PC-3 (cell line): ENCODE measurements at regions not wholly inside any gene's neighbourhood (a gene's known extent, or its start where the extent isn't known, plus 50 kb on each side); places are given as distances from the start of the nearest gene placed in this dataset.

Source experiments
- ATAC-seq: fragments of 200-7000 bp; cut with Tn5 transposase; 2 replicates; pipeline ENCODE4 v1.9.1; 2020; ENCODE audit warnings: mild to moderate bottlenecking, moderate library complexity
- BruUV-seq: library from RNA; stranded (reverse); fragments of 400-500 nt; replicated peaks from 2 replicates; lab custom pipeline; 2021; lab: Mats Ljungman, UMichigan
- CTCF ChIA-PET: fragments of 300-600 bp; sonication (Branson Sonifier 250); formaldehyde crosslinking; loops from one replicate; lab custom pipeline; 2022; ENCODE audit warnings: antibody characterized with exemption; lab: Charles Lee
- POLR2A ChIA-PET: fragments of 300-600 bp; sonication (Branson Sonifier 250); formaldehyde crosslinking; loops from one replicate; lab custom pipeline; 2022; ENCODE audit warnings: antibody characterized with exemption; ENCODE audit not compliant: unreplicated experiment; lab: Charles Lee
- DNase-seq: peaks from one replicate; pipeline ENCODE4 v3.0.0-alpha.2; 2015
- H2AFZ ChIP-seq: fragments of 300-600 bp; sonication (generic); 2 replicates; pipeline ENCODE4 v1.6.0; 2016; ENCODE audit warnings: antibody characterized with exemption, low read length
- H3F3A ChIP-seq: fragments of 300-600 bp; sonication (generic); one replicate; pipeline ENCODE4 v1.6.0; 2017; ENCODE audit warnings: antibody characterized with exemption, low read length, control low read depth, mild to moderate bottlenecking; ENCODE audit not compliant: unreplicated experiment
- H3K27ac ChIP-seq: fragments of 300-600 bp; sonication (generic); 2 replicates; pipeline ENCODE4 v1.5.1; 2016; ENCODE audit warnings: mild to moderate bottlenecking, low read length
- H3K27me3 ChIP-seq: fragments of 300-600 bp; sonication (generic); 2 replicates; pipeline ENCODE4 v1.6.1; 2016; ENCODE audit warnings: low read length, mixed read lengths
- H3K36me3 ChIP-seq: fragments of 300-600 bp; sonication (generic); 2 replicates; pipeline ENCODE4 v1.6.1; 2016; ENCODE audit warnings: low read depth, mixed run types, low read length, mixed read lengths
- H3K4me1 ChIP-seq: fragments of 300-600 bp; sonication (generic); 2 replicates; pipeline ENCODE4 v1.5.1; 2016; ENCODE audit warnings: low read length; ENCODE audit not compliant: insufficient read depth
- H3K4me2 ChIP-seq: fragments of 300-600 bp; sonication (generic); 2 replicates; pipeline ENCODE4 v1.6.0; 2016; ENCODE audit warnings: low read length
- H3K4me3 ChIP-seq: fragments of 300-600 bp; sonication (generic); 2 replicates; pipeline ENCODE4 v1.5.1; 2016; ENCODE audit warnings: mild to moderate bottlenecking, low read length, mixed read lengths
- H3K79me2 ChIP-seq: fragments of 300-600 bp; sonication (generic); 2 replicates; pipeline ENCODE4 v1.6.1; 2017; ENCODE audit warnings: low read length, mixed read lengths
- H3K9ac ChIP-seq: fragments of 300-600 bp; sonication (generic); 2 replicates; pipeline ENCODE4 v1.6.0; 2016; ENCODE audit warnings: mild to moderate bottlenecking, low read length
- H3K9me2 ChIP-seq: fragments of 300-600 bp; sonication (generic); replicated peaks from 2 replicates; pipeline ENCODE4 v1.6.1; 2016; ENCODE audit warnings: mixed run types, low read length, mixed read lengths
- H3K9me3 ChIP-seq: fragments of 300-600 bp; sonication (generic); 2 replicates; pipeline ENCODE4 v1.6.1; 2016; ENCODE audit warnings: low read length, mixed read lengths
- H4K20me1 ChIP-seq: fragments of 300-600 bp; sonication (generic); 2 replicates; pipeline ENCODE4 v1.6.1; 2016; ENCODE audit warnings: low read length, mixed read lengths
- CTCF ChIP-seq: fragments of 300-600 bp; sonication (generic); conservative IDR thresholded peaks from 2 replicates; pipeline ENCODE4 v1.5.1; 2017; ENCODE audit warnings: antibody characterized with exemption, low read depth, mild to moderate bottlenecking, low read length
- EZH2 ChIP-seq: fragments of 300-600 bp; sonication (generic); IDR thresholded peaks from one replicate; pipeline ENCODE4 v1.6.1; 2017; ENCODE audit warnings: antibody characterized with exemption, mild to moderate bottlenecking, low read length; ENCODE audit not compliant: unreplicated experiment
- EZH2phosphoT487 ChIP-seq: fragments of 300-600 bp; sonication (generic); IDR thresholded peaks from 2 replicates; pipeline ENCODE4 v1.6.1; 2018; ENCODE audit warnings: mild to moderate bottlenecking, antibody characterized with exemption, low read length, borderline replicate concordance
- intact Hi-C: fragments of 100-400 bp; cut with micrococcal nuclease; formaldehyde crosslinking; loops from 2 replicates; pipeline ENCODE4 v1.9.0; 2023

GRCh38 chr12:73951956-73952703 lies 585.5 kb upstream of the ATXN7L3B start:
- no peak for DNase-seq
- H3K9me3 ChIP-seq: no peaks in the 10 kb centered on the region
- no TSS peak for BruUV-seq
- intact Hi-C loops: no loop called here
- no peaks in the 10 kb centered on the region for H4K20me1 ChIP-seq
- H3F3A ChIP-seq: no peaks in the 10 kb centered on the region
- ChIA-PET POLR2A (no interaction called here), CTCF (no interaction called here)
- H3K9me2 ChIP-seq: no peaks in the 10 kb centered on the region
- H3K4me1 ChIP-seq: no peaks in the 10 kb centered on the region
- H2AFZ ChIP-seq: no peak overlapping the region
- H3K36me3 ChIP-seq: no peaks in the 10 kb centered on the region
- no peaks in the 10 kb centered on the region for H3K79me2 ChIP-seq
- no peaks in the 10 kb centered on the region for H3K27me3 ChIP-seq
- H3K4me3 ChIP-seq: no peak overlapping the region
- H3K9ac ChIP-seq: no peak overlapping the region
- H3K4me2 ChIP-seq: no peak overlapping the region
- no peak overlapping the region for H3K27ac ChIP-seq
- ATAC-seq: no peak
- TF ChIP-seq CTCF (no peak), EZH2phosphoT487 (no peak), EZH2 (no peak)

DNA sequence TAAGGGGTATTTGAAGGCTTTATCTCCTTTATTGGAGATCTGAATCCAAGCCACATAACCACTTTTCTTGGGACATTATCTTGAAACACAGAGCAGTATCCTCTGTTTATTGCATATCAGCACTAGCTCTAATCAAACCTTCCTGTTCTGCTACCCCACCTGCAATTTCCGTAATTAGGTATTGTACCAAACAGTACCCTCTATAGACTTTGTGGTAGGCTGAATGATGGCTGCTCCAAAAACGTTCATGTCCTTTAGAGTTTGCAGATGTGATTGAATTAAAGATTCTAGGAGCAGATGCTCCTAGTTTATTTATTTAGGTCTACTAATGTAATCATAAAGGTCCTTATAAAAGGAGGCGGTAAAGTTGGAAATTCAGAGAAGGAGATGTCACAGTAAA lies 573.0 kb upstream of the ATXN7L3B start:
- POLR2A ChIA-PET: no interaction called here
- no peaks in the 10 kb centered on the region for H3F3A ChIP-seq
- H3K79me2 ChIP-seq: no peaks in the 10 kb centered on the region
- ATAC-seq: no peak
- no peaks in the 10 kb centered on the region for H3K27me3 ChIP-seq
- BruUV-seq: no TSS peak
- no peak overlapping the region for H3K27ac ChIP-seq
- intact Hi-C loops: no loop called here
- H3K4me1 ChIP-seq: no peaks in the 10 kb centered on the region
- H3K36me3 ChIP-seq: no peaks in the 10 kb centered on the region
- H3K4me3 ChIP-seq: no peak overlapping the region
- H2AFZ ChIP-seq: no peak overlapping the region
- H3K9me3 ChIP-seq: no peaks in the 10 kb centered on the region
- TF ChIP-seq EZH2 (no peak), CTCF (no peak), EZH2phosphoT487 (no peak)
- no peak for DNase-seq
- no peaks in the 10 kb centered on the region for H4K20me1 ChIP-seq
- no peak overlapping the region for H3K9ac ChIP-seq
- H3K9me2 ChIP-seq: no peaks in the 10 kb centered on the region
- CTCF ChIA-PET: no interaction called here
- H3K4me2 ChIP-seq: no peak overlapping the region

DNA sequence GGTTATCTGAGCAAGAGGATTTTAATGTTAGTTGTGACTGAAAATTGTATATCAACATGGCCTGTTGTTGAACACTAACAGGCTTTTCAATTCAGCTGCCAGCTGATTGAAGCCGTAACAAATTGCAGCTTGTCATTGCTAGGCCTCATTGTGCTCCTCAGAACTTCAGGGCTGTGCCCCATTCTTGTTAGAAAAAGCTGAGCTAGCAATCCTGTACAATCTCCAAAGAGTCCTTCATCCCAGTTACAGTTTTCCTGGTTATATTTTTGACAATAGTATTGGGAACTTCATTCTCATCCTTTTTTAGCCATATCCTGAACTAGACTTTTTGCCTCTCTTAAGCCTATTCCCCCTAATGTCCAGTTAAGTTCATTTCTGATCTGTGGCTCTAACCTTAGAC lies 564.1 kb upstream of the ATXN7L3B start:
- ChIA-PET POLR2A (no interaction called here), CTCF (no interaction called here)
- no peaks in the 10 kb centered on the region for H3K27me3 ChIP-seq
- ATAC-seq (no peak), DNase-seq (no peak)
- no peaks in the 10 kb centered on the region for H3K36me3 ChIP-seq
- H3K4me1 ChIP-seq: no peaks in the 10 kb centered on the region
- H3K9me3 ChIP-seq: no peaks in the 10 kb centered on the region
- no peak overlapping the region for H3K4me3 ChIP-seq
- no peak overlapping the region for H2AFZ ChIP-seq
- no peak for TF ChIP-seq CTCF
- no peak for TF ChIP-seq EZH2
- no peak for TF ChIP-seq EZH2phosphoT487
- H3K4me2 ChIP-seq: no peak overlapping the region
- H3K79me2 ChIP-seq: no peaks in the 10 kb centered on the region
- H3F3A ChIP-seq: no peaks in the 10 kb centered on the region
- no TSS peak for BruUV-seq
- no peaks in the 10 kb centered on the region for H4K20me1 ChIP-seq
- H3K9me2 ChIP-seq: no peaks in the 10 kb centered on the region
- no peak overlapping the region for H3K9ac ChIP-seq
- H3K27ac ChIP-seq: no peak overlapping the region
- intact Hi-C loops: no loop called here
